ENCODE measurements at regions not wholly inside any gene's neighbourhood (a gene's known extent, or its start where the extent isn't known, plus 50 kb on each side); places are given as distances from the start of the nearest gene placed in this dataset.

DNA sequence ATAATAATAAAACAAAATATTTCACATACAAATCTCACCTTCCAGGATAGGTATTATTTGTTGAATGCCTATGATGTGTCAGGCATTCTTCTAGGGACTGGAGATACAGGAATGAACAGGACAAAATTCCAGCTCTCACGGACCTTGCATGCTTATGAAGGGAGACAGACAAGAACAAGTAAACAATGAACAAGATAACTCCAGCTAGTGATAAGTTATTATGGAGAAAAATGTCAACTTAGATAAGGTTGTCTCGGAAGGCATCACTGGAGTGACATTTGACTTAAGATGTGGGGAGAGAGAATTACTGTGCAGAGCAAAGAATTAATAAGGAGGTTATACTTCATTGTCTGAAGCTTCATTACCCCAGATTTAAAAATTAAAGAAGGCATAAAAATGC is 836.7 kb downstream of the SOCS6 start:
- TF ChIP-seq SIN3A (IDR thresholded peaks at IDR 0.05; ENCODE audit: borderline replicate concordance, insufficient read depth, low read length) (no peak), TAF1 (IDR thresholded peaks at IDR 0.05; ENCODE audit: borderline replicate concordance, insufficient read depth, low read length) (no peak), FOXP2 (optimal IDR thresholded peaks at IDR 0.05; ENCODE audit: borderline replicate concordance, extremely low read depth, extremely low read length, insufficient read depth) (no peak), POLR2AphosphoS5 (IDR thresholded peaks at IDR 0.05; ENCODE audit: low read depth, low read length) (no peak)
- TF ChIP-seq, protein P1, sequence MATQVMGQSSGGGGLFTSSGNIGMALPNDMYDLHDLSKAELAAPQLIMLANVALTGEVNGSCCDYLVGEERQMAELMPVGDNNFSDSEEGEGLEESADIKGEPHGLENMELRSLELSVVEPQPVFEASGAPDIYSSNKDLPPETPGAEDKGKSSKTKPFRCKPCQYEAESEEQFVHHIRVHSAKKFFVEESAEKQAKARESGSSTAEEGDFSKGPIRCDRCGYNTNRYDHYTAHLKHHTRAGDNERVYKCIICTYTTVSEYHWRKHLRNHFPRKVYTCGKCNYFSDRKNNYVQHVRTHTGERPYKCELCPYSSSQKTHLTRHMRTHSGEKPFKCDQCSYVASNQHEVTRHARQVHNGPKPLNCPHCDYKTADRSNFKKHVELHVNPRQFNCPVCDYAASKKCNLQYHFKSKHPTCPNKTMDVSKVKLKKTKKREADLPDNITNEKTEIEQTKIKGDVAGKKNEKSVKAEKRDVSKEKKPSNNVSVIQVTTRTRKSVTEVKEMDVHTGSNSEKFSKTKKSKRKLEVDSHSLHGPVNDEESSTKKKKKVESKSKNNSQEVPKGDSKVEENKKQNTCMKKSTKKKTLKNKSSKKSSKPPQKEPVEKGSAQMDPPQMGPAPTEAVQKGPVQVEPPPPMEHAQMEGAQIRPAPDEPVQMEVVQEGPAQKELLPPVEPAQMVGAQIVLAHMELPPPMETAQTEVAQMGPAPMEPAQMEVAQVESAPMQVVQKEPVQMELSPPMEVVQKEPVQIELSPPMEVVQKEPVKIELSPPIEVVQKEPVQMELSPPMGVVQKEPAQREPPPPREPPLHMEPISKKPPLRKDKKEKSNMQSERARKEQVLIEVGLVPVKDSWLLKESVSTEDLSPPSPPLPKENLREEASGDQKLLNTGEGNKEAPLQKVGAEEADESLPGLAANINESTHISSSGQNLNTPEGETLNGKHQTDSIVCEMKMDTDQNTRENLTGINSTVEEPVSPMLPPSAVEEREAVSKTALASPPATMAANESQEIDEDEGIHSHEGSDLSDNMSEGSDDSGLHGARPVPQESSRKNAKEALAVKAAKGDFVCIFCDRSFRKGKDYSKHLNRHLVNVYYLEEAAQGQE (IDR thresholded peaks at IDR 0.05; ENCODE audit: insufficient read depth in 1 of 2, low read depth in 2 of 2, low read length in 2 of 2): no peak

GRCh38 chr18:71116535-71116934 is 827.7 kb downstream of the SOCS6 start:
- TF ChIP-seq, protein P1 (IDR thresholded peaks at IDR 0.05; ENCODE audit: insufficient read depth in 1 of 2, low read depth in 2 of 2, low read length in 2 of 2): no peak

- TF ChIP-seq POLR2AphosphoS5 (IDR thresholded peaks at IDR 0.05; ENCODE audit: low read depth, low read length) (no peak), FOXP2 (optimal IDR thresholded peaks at IDR 0.05; ENCODE audit: borderline replicate concordance, extremely low read depth, extremely low read length, insufficient read depth) (no peak), SIN3A (IDR thresholded peaks at IDR 0.05; ENCODE audit: borderline replicate concordance, insufficient read depth, low read length) (no peak), TAF1 (IDR thresholded peaks at IDR 0.05; ENCODE audit: borderline replicate concordance, insufficient read depth, low read length) (no peak)
- TF ChIP-seq, protein P1 (IDR thresholded peaks at IDR 0.05; ENCODE audit: insufficient read depth in 1 of 2, low read depth in 2 of 2, low read length in 2 of 2): no peak
Observed at GRCh38 chr18:71115261-71115660, 826.4 kb downstream of the SOCS6 start.

GRCh38 chr18:71114550-71115210 is 825.8 kb downstream of the SOCS6 start:
- TF ChIP-seq, protein P1 (IDR thresholded peaks at IDR 0.05; ENCODE audit: insufficient read depth in 1 of 2, low read depth in 2 of 2, low read length in 2 of 2): no peak
- TF ChIP-seq SIN3A (IDR thresholded peaks at IDR 0.05; ENCODE audit: borderline replicate concordance, insufficient read depth, low read length) (no peak), FOXP2 (optimal IDR thresholded peaks at IDR 0.05; ENCODE audit: borderline replicate concordance, extremely low read depth, extremely low read length, insufficient read depth) (no peak), TAF1 (IDR thresholded peaks at IDR 0.05; ENCODE audit: borderline replicate concordance, insufficient read depth, low read length) (no peak), POLR2AphosphoS5 (IDR thresholded peaks at IDR 0.05; ENCODE audit: low read depth, low read length) (no peak)

DNA sequence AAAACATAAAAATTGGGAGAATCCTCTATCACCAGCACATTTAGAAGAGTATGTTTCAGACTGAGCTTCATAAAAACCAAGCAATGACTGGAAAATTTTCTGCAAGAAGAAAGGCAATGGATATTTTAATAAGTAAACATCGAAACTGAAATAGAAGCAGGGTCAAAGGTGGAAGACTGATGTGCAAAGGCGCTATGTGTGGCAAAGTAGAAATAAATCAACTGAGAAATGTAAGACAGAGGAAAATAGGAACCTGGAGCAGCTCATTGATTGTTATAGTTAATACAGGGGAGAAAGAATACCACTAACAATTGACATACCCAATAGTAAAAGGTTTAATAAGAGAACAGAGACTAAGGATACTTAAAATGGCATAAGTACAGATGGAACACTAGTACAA is 818.4 kb downstream of the SOCS6 start:
- no peak for TF ChIP-seq SIN3A (IDR thresholded peaks at IDR 0.05; ENCODE audit: borderline replicate concordance, insufficient read depth, low read length)
- no peak for TF ChIP-seq FOXP2 (optimal IDR thresholded peaks at IDR 0.05; ENCODE audit: borderline replicate concordance, extremely low read depth, extremely low read length, insufficient read depth)
- no peak for TF ChIP-seq TAF1 (IDR thresholded peaks at IDR 0.05; ENCODE audit: borderline replicate concordance, insufficient read depth, low read length)
- TF ChIP-seq POLR2AphosphoS5 (IDR thresholded peaks at IDR 0.05; ENCODE audit: low read depth, low read length): no peak
- TF ChIP-seq, protein P1 (IDR thresholded peaks at IDR 0.05; ENCODE audit: insufficient read depth in 1 of 2, low read depth in 2 of 2, low read length in 2 of 2): no peak

Data from PFSK-1 (cell line).